Trophoblast cell (in vitro differentiated cells and primary cell): ENCODE measurements at regions not wholly inside any gene's neighbourhood (a gene's known extent, or its start where the extent isn't known, plus 50 kb on each side); places are given as distances from the start of the nearest gene placed in this dataset.
"Not testable (repeated sequence)": the region's sequence is repeated elsewhere in the genome, so short reads cannot be mapped to it uniquely, and the experiment has no call there.

Experiments
- DNase-seq, 2 donors: peaks; one replicate each; pipeline ENCODE4 v3.0.0-alpha.2; 2016
- H2AFZ ChIP-seq: 2 replicates; pipeline ENCODE4 v1.6.1; 2013; ENCODE audit warnings: low read length, moderate library complexity, mild to moderate bottlenecking; ENCODE audit not compliant: insufficient read depth, poor library complexity
- H2AK5ac ChIP-seq: 2 replicates; pipeline ENCODE4 v1.6.1; 2013; ENCODE audit warnings: mild to moderate bottlenecking, low read length
- H2BK120ac ChIP-seq: 2 replicates; pipeline ENCODE4 v1.6.1; 2013; ENCODE audit warnings: low read length, mild to moderate bottlenecking, moderate library complexity; ENCODE audit not compliant: insufficient read depth, poor library complexity
- H2BK12ac ChIP-seq: 2 replicates; pipeline ENCODE4 v1.6.1; 2013; ENCODE audit warnings: mild to moderate bottlenecking, low read length, moderate library complexity
- H2BK5ac ChIP-seq: 2 replicates; pipeline ENCODE4 v1.6.1; 2013; ENCODE audit warnings: low read length, low read depth, moderate library complexity, mild to moderate bottlenecking; ENCODE audit not compliant: poor library complexity
- H3K14ac ChIP-seq: 2 replicates; pipeline ENCODE4 v1.6.1; 2013; ENCODE audit warnings: mild to moderate bottlenecking, low read length
- H3K18ac ChIP-seq: 2 replicates; pipeline ENCODE4 v1.6.1; 2013; ENCODE audit warnings: mild to moderate bottlenecking, low read length
- H3K23ac ChIP-seq: 2 replicates; pipeline ENCODE4 v1.6.1; 2013; ENCODE audit warnings: low read length
- H3K27ac ChIP-seq: 2 replicates; pipeline ENCODE4 v1.5.1; 2013; ENCODE audit warnings: low read depth, mild to moderate bottlenecking, inconsistent platforms, low read length, moderate library complexity
- H3K27me3 ChIP-seq: 2 replicates; pipeline ENCODE4 v1.6.1; 2013; ENCODE audit warnings: inconsistent platforms, mild to moderate bottlenecking, low read length, moderate library complexity; ENCODE audit not compliant: insufficient read depth
- H3K36me3 ChIP-seq, 2 experiments: 1 replicate in 1 of 2; 2 replicates in 1 of 2; pipeline ENCODE4 v1.6.1; 2013; ENCODE audit warnings: low read length in 2 of 2, mild to moderate bottlenecking in 2 of 2, moderate library complexity in 1 of 2; ENCODE audit not compliant: insufficient read depth in 2 of 2, control insufficient read depth in 1 of 2
- H3K4ac ChIP-seq: 2 replicates; pipeline ENCODE4 v1.6.1; 2013; ENCODE audit warnings: low read depth, mild to moderate bottlenecking, low read length, moderate library complexity
- H3K4me1 ChIP-seq, 2 experiments: 1 replicate in 1 of 2; 2 replicates in 1 of 2; pipeline ENCODE4 v1.6.1; 2013; ENCODE audit warnings: low read length in 2 of 2, mild to moderate bottlenecking in 2 of 2, moderate library complexity in 1 of 2; ENCODE audit not compliant: insufficient read depth in 2 of 2, control insufficient read depth in 1 of 2
- H3K4me2 ChIP-seq: 2 replicates; pipeline ENCODE4 v1.6.1; 2013; ENCODE audit warnings: inconsistent platforms, mild to moderate bottlenecking, low read length, moderate library complexity
- H3K4me3 ChIP-seq: 2 replicates; pipeline ENCODE4 v1.5.1; 2013; ENCODE audit warnings: mild to moderate bottlenecking, low read depth, low read length, inconsistent platforms
- H3K79me1 ChIP-seq: one replicate; pipeline ENCODE4 v1.6.1; 2013; ENCODE audit warnings: low read length
- H3K79me2 ChIP-seq: 2 replicates; pipeline ENCODE4 v1.6.1; 2013; ENCODE audit warnings: low read length, mild to moderate bottlenecking; ENCODE audit not compliant: control insufficient read depth, insufficient read depth, poor library complexity
- H3K9ac ChIP-seq: 2 replicates; pipeline ENCODE4 v1.6.1; 2013; ENCODE audit warnings: mild to moderate bottlenecking, low read length
- H3K9me3 ChIP-seq: 2 replicates; pipeline ENCODE4 v1.6.1; 2013; ENCODE audit warnings: low read depth, mild to moderate bottlenecking, control low read depth, inconsistent platforms, low read length; ENCODE audit not compliant: insufficient read depth
- H4K12ac ChIP-seq: 2 replicates; pipeline ENCODE4 v1.6.1; 2013; ENCODE audit warnings: low read depth, mild to moderate bottlenecking, low read length, moderate library complexity
- H4K8ac ChIP-seq: 2 replicates; pipeline ENCODE4 v1.6.1; 2013; ENCODE audit warnings: low read depth, mild to moderate bottlenecking, low read length, moderate library complexity
- H4K91ac ChIP-seq: one replicate; pipeline ENCODE4 v1.6.1; 2013; ENCODE audit warnings: low read depth, mild to moderate bottlenecking, low read length, moderate library complexity
- WGBS: extraction: QIAGEN DNeasy Blood & Tissue Kit; methylation state at CpG from one replicate; pipeline ENCODE4 v1.1.7; 2013; ENCODE audit warnings: missing lambda C conversion rate; ENCODE audit not compliant: insufficient read length, insufficient coverage; ENCODE audit errors: extremely low coverage; 5-methylcytosine and 5-hydroxymethylcytosine counted together

DNA sequence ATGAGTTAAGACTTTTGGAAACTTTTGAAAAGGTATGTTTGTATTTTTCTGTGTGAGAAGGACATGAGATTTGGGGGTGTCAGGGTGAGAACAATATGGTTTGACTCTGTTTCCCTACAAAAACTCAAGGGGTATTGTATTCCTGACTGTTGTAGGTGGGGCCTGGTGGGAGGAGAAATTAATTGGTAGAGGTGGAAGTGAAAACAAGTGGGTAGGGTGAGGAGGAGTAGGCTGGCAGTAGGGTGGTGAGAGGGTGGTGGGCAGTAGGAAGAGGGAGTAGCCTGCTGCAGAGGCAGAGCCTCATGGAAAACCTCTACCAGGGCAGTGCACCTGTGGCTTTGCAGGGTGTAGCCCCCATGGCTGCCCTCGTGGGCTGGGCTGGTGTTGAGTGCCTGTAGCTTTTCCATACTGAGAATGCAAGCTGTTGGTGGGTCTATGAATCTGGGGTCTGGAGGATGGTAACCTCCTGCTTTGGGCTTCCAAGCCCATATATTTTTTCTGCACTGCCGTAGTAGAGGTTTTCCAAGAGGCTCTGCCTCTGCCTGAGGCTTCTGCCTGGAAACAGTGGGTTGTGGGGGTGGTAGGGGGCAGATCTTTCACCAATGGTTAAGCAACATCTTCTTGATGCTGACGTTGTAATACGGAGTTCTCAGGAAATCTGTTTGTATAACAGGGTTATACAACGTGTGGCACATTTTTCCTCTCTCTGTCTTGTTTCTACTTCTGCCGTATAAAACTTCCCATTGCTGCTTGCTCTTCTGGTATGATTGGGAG, 133.6 kb upstream of the ZNF519 start:
- H3K14ac ChIP-seq, H2AFZ ChIP-seq, H2BK120ac ChIP-seq, H2BK5ac ChIP-seq, H3K18ac ChIP-seq, H3K79me1 ChIP-seq, H3K9ac ChIP-seq, H4K12ac ChIP-seq, H4K91ac ChIP-seq, H3K23ac ChIP-seq, H2AK5ac ChIP-seq, H3K79me2 ChIP-seq, H3K4me1 ChIP-seq, DNase-seq, H3K36me3 ChIP-seq, H3K27ac ChIP-seq, H3K27me3 ChIP-seq, H3K4me2 ChIP-seq, H3K4me3 ChIP-seq, H3K4ac ChIP-seq, H2BK12ac ChIP-seq, H4K8ac ChIP-seq: not testable (repeated sequence)
- no CpG with 5 or more reads among the region's 6 CpGs for WGBS
- peaks cover 22% of the 10 kb centered on the region for H3K9me3 ChIP-seq

DNA sequence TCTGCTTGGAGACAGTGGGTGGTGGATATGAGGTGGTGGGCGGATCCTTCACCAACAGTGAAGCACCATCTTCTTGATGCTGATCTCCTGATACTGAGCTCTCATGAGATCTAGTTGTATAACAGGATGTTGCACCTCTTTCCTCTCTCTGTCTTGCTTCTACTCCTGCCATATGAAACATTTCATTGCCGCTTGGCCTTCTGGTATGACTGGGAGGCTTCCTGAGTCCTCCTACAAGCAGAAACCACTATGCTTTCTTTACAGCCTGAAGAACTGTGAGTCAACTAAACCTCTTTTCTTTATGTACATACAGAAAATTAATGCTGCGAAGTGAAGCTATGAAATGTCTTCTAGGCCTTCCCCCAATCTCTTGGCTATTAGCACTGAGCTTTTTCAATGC, 130.6 kb upstream of the ZNF519 start:
- not testable (repeated sequence) for H3K4me1 ChIP-seq, H3K36me3 ChIP-seq, H2AK5ac ChIP-seq, H3K4me3 ChIP-seq, H3K27ac ChIP-seq, H3K14ac ChIP-seq, H2AFZ ChIP-seq, H2BK120ac ChIP-seq, H3K79me2 ChIP-seq, H2BK12ac ChIP-seq, H4K91ac ChIP-seq, H3K18ac ChIP-seq, H4K8ac ChIP-seq, DNase-seq, H3K4ac ChIP-seq, H3K23ac ChIP-seq, H3K4me2 ChIP-seq, H4K12ac ChIP-seq, H3K79me1 ChIP-seq, H3K27me3 ChIP-seq, H3K9ac ChIP-seq, H2BK5ac ChIP-seq
- no CpG with 5 or more reads among the region's 3 CpGs for WGBS
- H3K9me3 ChIP-seq, result peaks cover 23% of the 10 kb centered on the region

DNA sequence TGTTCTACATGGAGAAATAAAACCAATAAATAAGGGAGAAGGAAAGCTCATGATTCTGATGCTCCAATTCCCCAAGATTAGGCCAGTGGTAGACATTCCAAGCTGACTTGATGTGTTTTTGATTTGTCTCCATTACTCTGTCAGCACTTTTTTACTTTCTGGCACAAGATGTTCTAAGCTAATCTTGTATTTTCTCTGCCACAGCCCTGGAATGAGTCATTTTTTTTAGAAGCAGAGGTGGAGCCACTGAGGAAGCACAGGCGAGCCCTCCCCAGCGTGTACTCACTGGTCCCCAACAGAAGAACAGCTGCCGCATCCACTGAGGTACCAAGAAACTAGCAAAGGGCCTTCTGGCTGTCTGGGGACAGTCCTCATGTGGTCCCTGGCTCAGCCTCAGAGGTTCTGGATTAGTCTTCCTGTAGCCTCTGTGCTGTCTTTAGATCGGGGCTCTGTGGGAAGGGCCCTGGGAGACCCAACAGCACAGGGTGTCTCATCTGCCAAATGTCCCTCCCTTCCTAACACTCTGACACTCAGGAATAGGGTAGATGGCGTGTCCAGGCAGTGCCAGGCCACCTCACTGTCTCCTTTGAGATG, 117.9 kb upstream of the ZNF519 start:
- peaks cover 27% of the 10 kb centered on the region for H3K9me3 ChIP-seq
- H2BK120ac ChIP-seq, H2BK5ac ChIP-seq, DNase-seq, H3K14ac ChIP-seq, H3K23ac ChIP-seq, H2AFZ ChIP-seq, H3K79me1 ChIP-seq, H4K91ac ChIP-seq, H3K27ac ChIP-seq, H3K4me1 ChIP-seq, H4K12ac ChIP-seq, H3K36me3 ChIP-seq, H3K4me3 ChIP-seq, H3K9ac ChIP-seq, H3K4ac ChIP-seq, H2BK12ac ChIP-seq, H3K27me3 ChIP-seq, H3K18ac ChIP-seq, H3K79me2 ChIP-seq, H2AK5ac ChIP-seq, H3K4me2 ChIP-seq, H4K8ac ChIP-seq: not testable (repeated sequence)
- WGBS, result no CpG with 5 or more reads among the region's 5 CpGs

DNA sequence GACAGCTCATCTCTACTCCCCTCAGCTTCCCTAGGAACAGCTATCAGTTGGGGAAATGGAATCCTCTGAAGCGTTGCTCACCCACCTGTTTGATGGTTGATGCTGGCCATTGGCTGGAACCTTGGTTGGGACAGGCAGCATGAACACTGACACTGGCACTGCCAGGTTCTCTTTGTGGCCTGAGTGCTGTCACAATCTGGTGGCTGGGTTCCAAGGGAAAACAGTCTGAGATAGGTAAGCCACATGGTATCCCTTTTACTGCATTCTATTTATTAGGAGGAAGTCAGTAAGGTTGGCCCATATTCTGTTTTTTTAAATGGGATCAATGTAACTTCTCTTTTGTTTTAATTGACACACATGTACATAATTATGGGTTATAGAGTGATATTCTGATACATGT, 107.0 kb upstream of the ZNF519 start:
- H3K23ac ChIP-seq, H3K4me3 ChIP-seq, H2BK12ac ChIP-seq, H3K4ac ChIP-seq, H4K12ac ChIP-seq, H3K9me3 ChIP-seq, H3K4me1 ChIP-seq, H3K14ac ChIP-seq, H3K18ac ChIP-seq, H3K27ac ChIP-seq, H3K9ac ChIP-seq, H2BK5ac ChIP-seq, H3K36me3 ChIP-seq, H3K4me2 ChIP-seq, H2AFZ ChIP-seq, H3K27me3 ChIP-seq, H2BK120ac ChIP-seq, H4K91ac ChIP-seq, H2AK5ac ChIP-seq, H4K8ac ChIP-seq, DNase-seq, H3K79me2 ChIP-seq, H3K79me1 ChIP-seq: not testable (repeated sequence)
- no CpG with 5 or more reads among the region's 1 CpG for WGBS
